Activated CD8-positive, alpha-beta memory T cell treated with anti-CD3 and anti-CD28 coated beads for 48 hours (primary cell): ENCODE measurements at regions not wholly inside any gene's neighbourhood (a gene's known extent, or its start where the extent isn't known, plus 50 kb on each side); places are given as distances from the start of the nearest gene placed in this dataset.

ENCODE experiments used
- DNase-seq, 3 experiments: peaks; one replicate each; pipeline ENCODE4 v3.0.0-alpha.2; 2020; ENCODE audit warnings: low read depth in 2 of 3, low spot score in 2 of 3

GRCh38 chr16:80427795-80428194 is 113.0 kb upstream of the DYNLRB2 start:
- no peak for DNase-seq

GRCh38 chr16:80418517-80419355 is 122.1 kb upstream of the DYNLRB2 start:
- DNase-seq, result no peak

GRCh38 chr16:80417706-80418271 is 123.0 kb upstream of the DYNLRB2 start:
- DNase-seq, result no peak

- DNase-seq, result no peak
Measured at GRCh38 chr16:80408014-80408413, 132.8 kb upstream of the DYNLRB2 start.

- no peak for DNase-seq
Measured at GRCh38 chr16:80407265-80407987, 133.4 kb upstream of the DYNLRB2 start.

GRCh38 chr16:80404847-80405246 is 135.9 kb upstream of the DYNLRB2 start:
- no peak for DNase-seq

GRCh38 chr16:80403894-80404293 is 136.9 kb upstream of the DYNLRB2 start:
- DNase-seq, result no peak

- no peak for DNase-seq
Measured at GRCh38 chr16:80390871-80391489, 149.8 kb upstream of the DYNLRB2 start.

- DNase-seq, result no peak
Measured at GRCh38 chr16:80390046-80390445, 150.7 kb upstream of the DYNLRB2 start.

- no peak for DNase-seq
Measured at GRCh38 chr16:80389338-80389737, 151.5 kb upstream of the DYNLRB2 start.

- DNase-seq, result no peak
Measured at GRCh38 chr16:80387318-80387921, 153.4 kb upstream of the DYNLRB2 start.

- DNase-seq, result no peak
Measured at GRCh38 chr16:80384862-80385261, 155.9 kb upstream of the DYNLRB2 start.

- DNase-seq, result no peak
Measured at GRCh38 chr16:80380514-80380913, 160.3 kb upstream of the DYNLRB2 start.

- no peak for DNase-seq
Measured at GRCh38 chr16:80377096-80377956, 163.5 kb upstream of the DYNLRB2 start.

- no peak for DNase-seq
Measured at GRCh38 chr16:80375973-80376372, 164.8 kb upstream of the DYNLRB2 start.

GRCh38 chr16:80375513-80375912 is 165.3 kb upstream of the DYNLRB2 start:
- no peak for DNase-seq

- no peak for DNase-seq
Measured at GRCh38 chr16:80372341-80372740, 168.5 kb upstream of the DYNLRB2 start.

- DNase-seq, result no peak
Measured at GRCh38 chr16:80369138-80369958, 171.4 kb upstream of the DYNLRB2 start.

GRCh38 chr16:80367037-80367658 is 173.6 kb upstream of the DYNLRB2 start:
- DNase-seq, result no peak
